Lung (tissue), 11 donors: ENCODE measurements at regions not wholly inside any gene's neighbourhood (a gene's known extent, or its start where the extent isn't known, plus 50 kb on each side); places are given as distances from the start of the nearest gene placed in this dataset.

Source experiments
- ATAC-seq: fragments of 200-7000 bp; cut with Tn5 transposase; one replicate; pipeline ENCODE4 v1.9.1; 2020; ENCODE audit warnings: moderate number of reproducible peaks; ENCODE audit not compliant: insufficient read depth, low FRiP score
- DNase-seq, 3 donors: peaks; one replicate each; pipeline ENCODE4 v3.0.0-alpha.2; 2013 to 2017
- H3K27ac ChIP-seq, 2 donors: one replicate each; pipeline ENCODE4 v1.5.1; 2013; ENCODE audit warnings: mild to moderate bottlenecking in 2 of 2, moderate library complexity in 2 of 2, control low read depth in 1 of 2, inconsistent platforms in 1 of 2, low read depth in 1 of 2, low read length in 1 of 2
- H3K27me3 ChIP-seq, 3 donors: one replicate each; pipeline ENCODE4 v1.5.1; 2013; ENCODE audit warnings: low read length in 2 of 3; ENCODE audit not compliant: control insufficient read depth in 3 of 3, insufficient read depth in 3 of 3
- H3K36me3 ChIP-seq, 4 donors: one replicate each; pipeline ENCODE4 v1.5.1; 2013; ENCODE audit warnings: low read length in 4 of 4, mild to moderate bottlenecking in 1 of 4, moderate library complexity in 1 of 4; ENCODE audit not compliant: control insufficient read depth in 4 of 4, insufficient read depth in 4 of 4
- H3K4me1 ChIP-seq, 5 donors: one replicate each; pipeline ENCODE4 v1.5.1; 2013; ENCODE audit warnings: low read length in 5 of 5, mild to moderate bottlenecking in 2 of 5, moderate library complexity in 1 of 5; ENCODE audit not compliant: control insufficient read depth in 5 of 5, insufficient read depth in 5 of 5
- H3K4me3 ChIP-seq: one replicate; pipeline ENCODE4 v1.5.1; 2013; ENCODE audit warnings: mild to moderate bottlenecking, control low read depth, moderate library complexity
- H3K9ac ChIP-seq, 2 donors: one replicate each; pipeline ENCODE4 v1.5.1; 2013; ENCODE audit warnings: low read length in 2 of 2, control low read depth in 1 of 2; ENCODE audit not compliant: insufficient read depth in 1 of 2
- H3K9me3 ChIP-seq, 4 donors: one replicate each; pipeline ENCODE4 v1.5.1; 2013; ENCODE audit warnings: low read length in 3 of 4, mild to moderate bottlenecking in 1 of 4, moderate library complexity in 1 of 4; ENCODE audit not compliant: control insufficient read depth in 4 of 4, insufficient read depth in 3 of 4
- CTCF ChIP-seq: IDR thresholded peaks from 2 replicates; pipeline ENCODE4 v1.5.1; 2012; ENCODE audit warnings: mild to moderate bottlenecking; ENCODE audit errors: control extremely low read depth, extremely low read depth
- WGBS, 2 donors: extraction: QIAGEN DNeasy Blood & Tissue Kit; methylation state at CpG; one replicate each; pipeline ENCODE4 v1.1.7; 2013; 5-methylcytosine and 5-hydroxymethylcytosine counted together
- donor health status: control.
- donor health status: control.
- donor health status: Bipolar disorder and iron deficiency.
- donor health status: healthy.
- donor health status: DM: yes; HTN: yes; CAD: no.

- peaks cover 0 to 11% (median 8%) of the 10 kb centered on the region in 5 donors for H3K4me1 ChIP-seq
- DNase-seq: no peak
- H3K4me3 ChIP-seq: no peak overlapping the region
- whole genome bisulfite sequencing, 2 donors: 95 to 96% methylated on average over 3 of the region's 3 CpGs
- H3K9ac ChIP-seq: no peak overlapping the region
- no peaks in the 10 kb centered on the region for H3K9me3 ChIP-seq
- no peak overlapping the region for H3K27ac ChIP-seq
- H3K27me3 ChIP-seq: no peaks in the 10 kb centered on the region
- no peaks in the 10 kb centered on the region for H3K36me3 ChIP-seq
- ATAC-seq: no peak
- TF ChIP-seq CTCF: no peak
Observed at GRCh38 chr1:67577646-67578045, 107.4 kb upstream of the GADD45A start.

- H3K9me3 ChIP-seq: no peaks in the 10 kb centered on the region
- DNase-seq (no peak), ATAC-seq (no peak)
- no peak overlapping the region for H3K9ac ChIP-seq
- peaks cover 0 to 10% (median 1%) of the 10 kb centered on the region in 5 donors for H3K4me1 ChIP-seq
- no peaks in the 10 kb centered on the region for H3K27me3 ChIP-seq
- TF ChIP-seq CTCF: no peak
- WGBS, 2 donors: 85 to 93% methylated on average over 6 of the region's 6 CpGs
- no peak overlapping the region for H3K27ac ChIP-seq
- H3K4me3 ChIP-seq: no peak overlapping the region
- H3K36me3 ChIP-seq: no peaks in the 10 kb centered on the region
Observed at GRCh38 chr1:67578397-67579020, 106.5 kb upstream of the GADD45A start.

DNA sequence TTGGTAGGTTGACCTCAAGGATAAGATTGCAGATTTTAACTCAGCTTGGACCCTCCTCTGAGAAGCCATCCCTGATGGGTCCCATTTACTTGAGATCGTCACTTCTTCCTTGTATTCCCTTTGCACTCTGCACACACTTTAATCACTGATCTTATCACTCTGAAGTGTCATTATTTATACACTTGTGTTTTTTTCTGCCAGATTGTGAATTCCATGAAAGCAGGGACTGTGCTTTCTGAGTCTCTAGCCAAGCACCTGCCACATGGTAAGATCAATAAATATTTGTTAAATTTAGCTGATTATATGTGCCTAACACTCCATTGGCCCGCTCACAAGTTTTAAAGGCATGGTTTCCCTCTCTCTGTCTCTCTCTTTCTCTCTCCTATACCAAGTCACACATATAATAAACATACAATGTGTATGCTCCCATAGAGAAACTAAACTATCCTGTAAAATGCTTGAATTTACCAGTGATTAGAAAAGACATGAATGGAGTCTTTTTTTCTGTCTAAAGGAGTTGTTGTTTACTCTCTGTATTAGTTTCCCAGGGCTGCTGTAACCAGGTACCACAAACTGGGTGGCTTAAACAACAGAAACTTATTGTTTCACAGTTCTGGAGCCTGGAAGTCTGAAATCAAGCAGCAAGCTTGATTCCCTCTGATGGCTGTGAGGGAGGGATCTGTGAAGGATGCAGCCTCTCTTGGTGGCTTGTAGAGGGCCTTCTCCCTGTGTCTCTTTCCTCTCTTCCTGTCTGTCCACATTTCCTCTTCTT is 105.2 kb upstream of the GADD45A start:
- DNase-seq: no peak
- no peak overlapping the region for H3K27ac ChIP-seq
- WGBS, 2 donors: 36 to 67% methylated on average over 2 of the region's 2 CpGs

More for the DNA sequence above, 105.2 kb upstream of the GADD45A start:
- Histone ChIP-seq H3K4me1 (peaks cover 0 to 10% (median 0%) of the 10 kb centered on the region in 5 donors), H3K4me3 (no peak overlapping the region), H3K9me3 (no peaks in the 10 kb centered on the region), H3K27me3 (no peaks in the 10 kb centered on the region), H3K9ac (no peak overlapping the region), H3K36me3 (no peaks in the 10 kb centered on the region)
- no peak for TF ChIP-seq CTCF
- ATAC-seq: no peak
